GM18520 (cell line): ENCODE measurements at regions not wholly inside any gene's neighbourhood (a gene's known extent, or its start where the extent isn't known, plus 50 kb on each side); places are given as distances from the start of the nearest gene placed in this dataset.
"Not testable (repeated sequence)": the region's sequence is repeated elsewhere in the genome, so short reads cannot be mapped to it uniquely, and the experiment has no call there.

Source experiments
- ATAC-seq: cut with Tn5 transposase; IDR thresholded peaks from one replicate; pipeline ENCODE4 v1.9.1; 2021; ENCODE audit not compliant: unreplicated experiment

DNA sequence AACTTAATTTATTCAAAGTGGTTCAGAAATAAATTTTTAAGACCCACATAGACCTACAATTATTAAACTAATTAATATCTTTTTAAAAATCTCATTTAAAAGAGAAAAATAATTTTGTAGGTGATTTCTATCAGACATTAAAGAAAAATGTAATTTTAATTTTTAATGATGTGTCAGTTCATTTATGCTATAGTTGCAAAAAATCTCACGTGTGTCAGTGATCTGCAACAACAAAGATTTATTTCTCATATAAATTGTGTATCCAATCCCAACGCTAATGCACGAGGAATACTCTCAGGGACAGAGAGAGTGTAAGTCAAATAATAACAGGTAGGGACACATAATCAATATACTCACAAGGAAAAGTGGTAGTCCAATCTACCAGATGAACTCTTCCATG is 456.6 kb upstream of the CCDC54 start:
- ATAC-seq = no peak

DNA sequence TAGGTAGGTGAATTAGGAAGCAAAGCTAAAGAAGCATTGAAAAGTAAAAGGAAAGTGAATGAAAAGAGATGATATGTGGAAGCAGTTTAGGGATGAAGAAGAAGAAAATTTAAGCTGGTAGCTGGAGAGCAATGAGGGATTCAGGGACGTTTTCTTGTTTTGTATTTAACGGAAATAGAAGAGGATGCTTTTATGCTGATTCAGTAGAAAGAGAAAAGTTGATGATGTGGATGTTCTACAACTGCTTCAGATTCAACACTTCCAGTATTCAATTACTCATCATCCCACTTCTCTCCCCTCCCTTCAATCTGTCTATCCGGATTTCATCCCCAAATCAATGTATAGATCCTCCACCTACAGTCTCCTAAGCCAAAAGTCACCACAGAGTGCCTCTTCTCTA is 448.2 kb upstream of the CCDC54 start:
- no peak for ATAC-seq

DNA sequence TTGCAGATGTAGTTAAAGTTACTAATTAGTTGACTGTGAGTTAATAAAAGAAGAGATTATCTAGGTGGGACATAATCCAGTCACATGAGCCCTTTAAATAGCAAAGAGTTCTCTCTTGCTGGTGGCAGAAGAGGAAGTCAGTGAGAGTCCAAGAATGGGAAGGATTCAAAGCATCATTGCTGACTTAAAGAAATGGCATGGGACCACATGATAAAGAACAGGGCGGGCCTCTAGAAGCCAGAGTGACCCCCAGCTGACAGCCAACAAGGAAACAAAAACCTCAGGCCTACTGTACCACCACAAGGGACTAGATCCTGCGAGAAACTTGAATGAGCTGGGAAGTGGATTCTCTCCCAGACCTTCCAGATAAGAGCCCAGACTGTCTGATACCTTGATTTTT is 447.2 kb upstream of the CCDC54 start:
- ATAC-seq = no peak

DNA sequence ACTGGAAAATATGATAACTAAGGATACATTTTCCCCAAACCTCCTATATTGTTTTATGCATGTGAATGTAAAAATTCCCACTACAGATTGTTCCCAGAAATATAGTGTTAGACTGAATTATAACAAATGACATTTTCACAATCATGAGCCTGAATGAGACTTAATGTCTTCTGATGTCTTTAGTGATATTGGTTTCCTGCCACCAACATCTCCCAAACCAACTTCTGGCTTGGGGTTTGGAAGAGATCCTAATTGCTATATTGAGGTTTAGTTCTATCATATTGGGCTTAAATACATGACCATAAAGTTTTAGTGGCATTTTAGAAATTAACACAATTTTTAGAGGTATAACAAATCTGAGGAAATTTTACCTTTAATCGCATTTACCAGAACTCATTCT is 445.3 kb upstream of the CCDC54 start:
- no peak for ATAC-seq

DNA sequence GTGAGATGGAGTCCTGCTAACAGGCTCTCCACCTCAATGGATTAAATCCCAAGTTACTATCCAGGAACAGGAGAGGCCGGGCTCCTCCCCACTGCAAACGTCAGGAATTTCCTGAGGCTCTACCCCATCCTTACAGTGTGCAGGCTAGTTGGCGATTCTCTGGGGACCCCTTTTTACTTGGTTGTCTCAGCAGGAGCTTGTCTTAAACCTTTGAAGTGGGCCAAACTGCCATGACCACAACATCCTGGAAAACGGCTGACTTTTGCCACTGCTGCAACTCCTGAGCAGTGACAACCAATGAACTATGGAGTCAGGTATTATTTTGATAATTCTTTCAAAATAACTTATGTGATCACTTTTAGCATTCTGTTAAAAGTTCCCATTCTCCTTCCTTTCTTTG is 440.9 kb upstream of the CCDC54 start:
- no peak for ATAC-seq

DNA sequence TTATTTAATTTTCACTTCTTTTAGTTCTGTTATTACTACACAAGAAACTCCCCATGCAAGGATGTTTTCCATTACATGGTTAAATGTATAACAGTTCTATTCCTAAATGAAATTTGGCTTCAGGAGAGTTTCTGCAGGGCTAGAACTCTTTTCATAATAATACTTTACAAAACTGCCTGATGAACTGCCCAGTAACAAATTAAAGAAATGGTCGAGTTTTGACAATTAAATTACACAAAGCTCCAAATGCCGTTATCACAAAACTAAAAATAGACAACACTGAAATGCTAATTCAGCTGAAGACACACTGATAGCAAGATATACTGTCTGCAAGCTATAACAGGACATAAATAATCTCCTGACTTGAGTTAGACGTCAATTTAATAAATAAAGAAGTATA is 435.2 kb upstream of the CCDC54 start:
- no peak for ATAC-seq

DNA sequence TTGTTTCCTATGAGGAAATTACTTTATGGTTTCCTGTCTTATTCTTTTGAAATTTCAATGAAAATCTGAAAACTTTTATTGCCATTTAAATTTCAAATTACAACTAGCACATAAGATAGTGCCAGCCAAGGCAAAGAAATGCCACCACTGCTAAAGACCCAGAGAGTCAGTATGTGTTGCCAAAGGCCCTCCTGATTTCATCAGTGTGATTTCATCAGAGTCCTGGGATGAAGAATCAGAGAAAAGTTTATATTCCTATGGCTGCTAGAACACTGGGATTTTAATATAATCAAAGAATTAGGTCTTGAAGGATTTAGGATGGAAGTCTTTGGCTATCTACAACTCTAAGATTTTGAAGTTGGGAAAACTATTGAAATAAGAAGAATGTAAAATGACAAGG is 434.2 kb upstream of the CCDC54 start:
- no peak for ATAC-seq

DNA sequence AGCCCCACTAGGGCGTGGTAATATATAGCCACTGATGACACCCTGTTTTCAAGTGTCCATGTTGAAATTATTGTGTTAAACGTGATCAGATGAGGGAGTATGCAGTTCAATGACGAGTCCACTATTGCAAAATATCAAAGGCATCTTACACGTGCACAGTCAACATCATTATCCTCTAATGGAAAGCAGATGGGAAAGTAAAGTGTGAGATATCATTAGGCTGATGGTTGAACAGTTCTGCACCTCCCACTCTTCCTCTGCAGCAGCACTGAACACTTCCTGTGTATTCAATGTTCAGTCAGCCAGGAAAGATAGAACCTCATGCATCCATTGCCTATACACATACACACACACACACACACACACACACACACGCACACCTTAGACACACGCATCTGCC is 431.8 kb upstream of the CCDC54 start:
- no peak for ATAC-seq

DNA sequence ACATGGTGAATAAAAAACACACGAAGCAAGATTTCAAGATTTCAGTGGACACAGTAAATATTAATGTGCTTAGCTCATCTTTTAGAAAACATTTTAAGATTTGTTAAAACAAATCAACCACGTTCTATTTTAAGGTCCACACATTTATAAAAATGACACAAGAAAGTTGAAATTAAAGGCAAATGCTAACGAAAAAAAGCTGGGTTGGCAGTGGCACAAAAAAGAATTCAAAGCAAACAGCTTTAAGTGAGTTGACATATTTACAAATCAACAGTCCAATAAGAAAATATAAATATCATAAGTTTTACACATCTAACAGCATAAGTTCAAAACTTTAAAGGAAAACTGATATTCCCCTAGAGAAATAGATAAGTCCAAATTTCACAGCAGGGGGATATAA is 430.4 kb upstream of the CCDC54 start:
- no peak for ATAC-seq

DNA sequence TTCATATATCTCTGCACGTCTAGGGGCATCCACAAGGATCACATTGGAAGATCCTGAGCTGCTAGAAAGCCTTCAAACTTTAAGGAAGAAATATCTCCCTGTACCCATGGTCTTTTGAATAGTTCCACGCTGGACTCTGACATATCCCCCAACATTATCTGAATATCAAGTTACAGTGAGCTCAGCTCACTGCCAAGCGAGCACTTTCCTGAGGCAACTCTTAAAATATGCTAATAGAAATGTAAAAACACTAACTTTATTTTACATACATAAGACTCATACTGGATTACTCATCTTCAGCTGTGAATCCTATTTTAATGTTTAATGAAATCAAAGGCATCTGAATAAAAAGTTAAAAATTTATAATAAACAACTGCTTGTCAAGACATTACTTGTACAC is 420.2 kb upstream of the CCDC54 start:
- no peak for ATAC-seq

DNA sequence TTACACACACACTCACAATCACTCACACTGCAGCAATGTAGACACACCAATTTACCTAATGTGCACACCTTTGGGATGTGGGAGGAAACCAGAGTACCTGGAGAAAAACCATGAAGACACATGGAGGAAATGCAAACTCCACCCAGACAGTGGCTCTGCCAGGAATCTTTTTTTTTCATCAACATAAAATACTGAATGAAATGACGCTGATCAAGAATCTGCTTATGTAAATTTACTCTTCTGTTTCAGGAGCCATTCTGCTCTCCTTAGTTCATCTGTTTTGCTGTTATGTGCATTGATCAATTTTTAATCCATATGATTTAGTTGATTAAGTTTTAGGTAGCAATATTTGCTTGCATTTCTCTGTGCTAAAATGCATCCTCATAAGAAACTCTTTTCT is 414.2 kb upstream of the CCDC54 start:
- ATAC-seq = no peak

DNA sequence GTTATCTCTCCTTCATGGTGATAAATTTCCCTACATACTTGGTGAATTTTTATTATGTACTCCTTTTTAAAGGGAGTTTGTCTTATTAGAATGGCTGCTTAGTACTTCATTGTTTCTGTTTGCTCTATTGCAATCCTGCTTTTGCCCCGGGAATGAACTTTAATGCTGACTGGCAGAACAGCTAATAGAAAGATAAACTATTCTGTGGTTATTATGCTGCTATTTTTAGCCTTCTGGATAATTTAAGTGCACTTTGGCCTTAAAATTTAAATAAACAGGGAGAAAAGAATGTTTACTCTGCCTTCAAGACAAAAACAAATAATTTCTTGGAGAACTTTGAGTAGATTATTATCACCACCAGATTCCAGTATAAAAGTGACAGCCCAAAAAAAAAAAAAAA is 413.8 kb upstream of the CCDC54 start:
- no peak for ATAC-seq

DNA sequence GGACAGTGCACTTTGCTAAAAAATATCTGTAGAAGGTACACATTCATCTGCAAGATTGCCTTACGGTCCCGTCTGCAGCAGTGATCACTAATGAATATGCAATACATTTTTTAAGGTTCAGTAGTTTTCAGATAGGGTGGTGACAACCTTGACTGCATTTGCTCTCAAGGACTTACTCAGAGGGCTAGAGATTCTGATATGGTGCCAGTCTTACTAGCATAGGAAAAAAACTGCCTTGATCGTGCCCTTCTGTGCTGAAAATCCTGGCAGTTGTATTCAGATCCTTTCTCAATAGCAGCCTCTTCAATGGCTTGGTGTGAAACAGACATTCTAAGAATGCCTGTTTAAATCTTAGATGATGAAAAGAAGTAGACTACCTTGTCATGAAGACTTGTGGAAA is 411.9 kb upstream of the CCDC54 start:
- no peak for ATAC-seq

DNA sequence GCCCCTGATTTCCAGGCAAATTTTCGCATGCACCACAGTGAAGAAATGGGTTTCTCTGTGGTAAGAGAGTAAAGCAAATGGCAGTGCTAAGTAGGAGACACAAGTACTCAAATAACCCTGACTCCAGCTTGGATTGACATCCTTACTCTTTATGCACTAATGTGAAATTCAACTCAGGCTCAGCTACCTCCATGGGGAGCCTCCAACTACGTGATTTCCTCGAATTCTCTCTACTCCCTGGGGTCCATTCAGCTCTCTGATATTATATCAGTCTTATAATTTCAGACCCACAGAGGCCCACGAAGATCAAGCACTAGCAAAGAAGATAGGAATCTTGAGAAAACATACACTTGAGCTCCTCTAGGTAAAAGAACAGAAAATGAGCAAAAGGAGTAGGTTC is 407.6 kb upstream of the CCDC54 start:
- ATAC-seq = no peak

DNA sequence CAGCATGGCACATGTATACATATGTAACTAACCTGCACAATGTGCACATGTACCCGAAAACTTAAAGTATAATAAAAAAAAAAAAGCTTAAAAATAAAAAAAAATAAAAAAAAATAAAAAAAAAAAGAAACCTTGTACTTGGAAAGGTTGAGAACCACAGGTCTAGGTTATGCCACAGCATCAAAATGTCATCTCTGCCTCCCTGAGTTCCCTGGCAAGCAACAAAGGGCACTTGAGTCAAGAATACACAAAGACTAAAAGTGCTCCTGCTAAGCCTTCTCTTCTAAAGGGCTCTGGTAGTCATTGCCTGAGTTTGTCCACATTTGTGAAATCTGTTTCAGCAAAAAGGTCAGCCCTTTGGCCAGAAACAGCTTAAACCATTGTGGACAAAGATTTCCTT is 395.8 kb upstream of the CCDC54 start:
- ATAC-seq = no peak

DNA sequence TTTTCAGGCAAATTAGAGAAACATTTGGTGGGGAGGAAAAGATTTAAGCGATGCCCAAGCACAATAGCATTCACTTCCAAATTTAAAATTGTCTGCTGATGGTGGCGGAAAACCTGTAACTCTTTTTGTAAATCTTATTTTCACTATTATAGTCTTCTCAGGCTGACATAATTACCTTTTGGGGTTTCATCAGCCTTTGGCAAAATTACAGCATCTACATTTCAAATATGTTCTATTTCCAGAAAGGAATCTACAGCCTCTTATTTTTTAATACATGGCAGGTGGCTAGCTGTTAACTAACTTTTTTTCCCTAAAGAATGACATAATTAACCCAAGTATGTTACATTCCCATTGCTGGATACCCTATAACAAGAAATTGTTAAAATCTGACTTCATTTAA is 391.5 kb upstream of the CCDC54 start:
- no peak for ATAC-seq

DNA sequence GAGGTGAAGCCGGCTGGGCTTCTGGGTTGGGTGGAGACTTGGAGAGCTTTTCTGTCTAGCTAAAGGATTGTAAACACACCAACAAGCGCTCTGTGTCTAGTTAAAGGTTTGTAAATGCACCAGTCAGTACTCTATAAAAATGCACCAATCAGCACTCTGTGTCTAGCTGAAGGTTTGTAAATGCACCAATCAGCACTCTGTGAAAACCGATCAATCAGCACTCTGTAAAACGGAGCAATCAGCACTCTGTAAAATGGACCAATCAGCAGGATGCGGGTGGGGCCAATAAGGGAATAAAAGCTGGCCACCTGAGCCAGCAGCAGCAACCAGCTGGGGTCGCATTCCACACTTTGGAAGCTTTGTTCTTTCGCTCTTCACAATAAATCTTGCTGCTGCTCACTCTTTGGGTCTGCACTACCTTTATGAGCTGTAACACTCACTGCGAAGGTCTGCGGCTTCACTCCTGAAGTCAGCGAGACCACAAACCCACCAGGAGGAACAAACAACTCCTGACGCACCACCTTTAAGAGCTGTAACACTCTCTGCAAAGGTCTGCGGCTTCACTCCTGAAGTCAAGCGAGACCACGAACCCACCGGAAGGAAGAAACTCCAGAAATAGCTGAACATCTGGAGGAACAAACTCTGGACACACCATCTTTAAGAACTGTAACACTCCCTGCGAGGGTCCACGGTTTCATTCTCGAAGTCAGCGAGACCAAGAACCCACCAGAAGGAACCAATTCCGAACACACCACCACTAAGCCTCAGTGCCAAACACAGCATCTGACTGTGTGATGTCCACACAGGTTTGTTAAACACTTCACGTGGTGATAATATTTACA is 378.2 kb upstream of the CCDC54 start:
- ATAC-seq = not testable (repeated sequence)

DNA sequence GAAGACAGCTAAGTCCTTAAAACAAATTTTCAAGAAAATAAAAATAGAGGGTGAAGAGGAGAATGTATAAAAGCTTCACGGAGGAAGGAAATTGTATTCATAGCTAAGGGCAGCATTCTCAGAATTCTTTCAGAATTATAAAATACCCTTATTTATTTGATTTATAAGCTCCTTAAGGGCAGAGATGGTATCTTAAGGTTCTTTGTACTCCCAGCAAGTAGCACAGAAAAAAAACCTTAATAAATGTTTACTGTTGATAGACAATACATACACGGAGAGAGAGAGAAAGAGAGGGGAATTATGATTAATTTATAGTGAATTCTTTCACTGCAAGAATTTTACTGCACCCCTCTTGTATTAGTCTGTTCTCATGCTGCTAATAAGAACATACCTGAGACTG is 375.6 kb upstream of the CCDC54 start:
- ATAC-seq = no peak

DNA sequence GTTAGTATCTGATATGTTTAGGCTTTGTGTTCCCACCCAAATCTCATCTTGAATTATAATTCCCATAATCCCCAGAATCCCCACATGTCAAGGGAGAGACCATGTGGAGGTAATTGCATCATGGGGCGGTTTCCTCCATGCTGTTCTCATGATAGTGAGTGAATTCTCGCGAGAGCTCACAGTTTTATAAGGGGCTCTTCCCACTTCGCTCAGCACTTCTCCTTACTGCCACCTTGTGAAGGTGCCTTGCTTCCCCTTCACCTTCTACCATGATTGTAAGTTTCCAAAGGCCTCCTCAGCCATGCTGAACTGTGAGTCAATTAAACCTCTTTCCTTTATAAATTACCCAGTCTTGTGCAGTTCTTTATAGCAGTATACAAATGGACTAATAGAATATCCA is 371.9 kb upstream of the CCDC54 start:
- not testable (repeated sequence) for ATAC-seq

DNA sequence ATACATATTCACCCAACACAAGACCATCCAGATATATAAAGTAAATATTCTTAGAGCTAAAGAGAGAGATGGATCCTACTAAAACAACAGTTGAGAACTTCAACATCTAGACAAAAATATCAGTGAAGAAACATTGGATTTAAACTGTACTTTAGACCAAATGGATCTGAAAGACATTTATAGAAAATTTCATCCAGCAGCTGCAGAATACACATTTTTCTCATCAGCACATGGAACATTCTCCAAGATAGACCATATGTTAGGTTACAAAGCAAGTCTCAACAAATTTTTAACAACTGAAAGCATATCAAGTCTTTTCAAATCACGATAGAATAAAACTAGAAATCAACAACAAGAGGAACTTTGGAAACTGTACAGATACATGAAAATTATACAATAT is 369.0 kb upstream of the CCDC54 start:
- ATAC-seq = no peak

DNA sequence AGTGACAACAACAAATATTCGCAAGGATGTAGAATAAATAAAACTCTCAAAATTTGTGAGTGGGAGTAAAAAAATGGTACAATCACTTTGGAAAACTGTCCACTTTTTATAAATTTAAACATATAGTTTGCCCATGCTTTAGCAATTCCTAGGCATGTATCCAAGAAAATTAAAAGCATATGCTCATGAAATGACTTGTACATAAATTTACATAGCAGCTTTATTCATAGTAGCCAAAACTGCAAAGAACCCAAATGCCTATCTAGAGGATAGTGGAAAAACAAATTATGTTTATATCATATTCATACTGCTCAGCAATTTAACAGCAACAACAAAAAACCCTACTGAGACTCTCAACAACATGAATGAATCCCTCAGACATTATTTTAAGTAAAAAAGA is 363.6 kb upstream of the CCDC54 start:
- ATAC-seq = no peak

DNA sequence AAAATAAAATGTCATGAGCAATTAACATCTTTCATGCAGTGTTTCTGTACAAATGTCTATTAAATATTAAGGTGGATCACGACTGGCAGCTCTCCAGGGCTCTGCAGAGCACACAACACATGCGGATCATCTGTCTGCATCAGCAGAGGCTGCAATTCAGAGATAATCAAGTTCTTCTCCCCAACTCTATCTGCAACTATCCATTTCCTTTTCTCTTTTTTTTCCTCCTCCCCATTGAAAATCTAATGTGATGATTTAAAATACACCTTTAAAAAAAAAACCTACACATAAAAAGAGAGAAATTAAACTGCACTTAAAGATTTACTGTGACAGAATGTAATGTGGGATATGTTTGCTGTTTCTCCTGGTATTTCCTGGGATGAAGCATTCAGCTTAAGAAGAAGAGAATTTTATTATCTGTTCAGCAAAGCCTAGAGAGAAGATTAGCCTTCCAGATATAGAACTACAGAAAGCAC is 352.6 kb upstream of the CCDC54 start:
- ATAC-seq = no peak

DNA sequence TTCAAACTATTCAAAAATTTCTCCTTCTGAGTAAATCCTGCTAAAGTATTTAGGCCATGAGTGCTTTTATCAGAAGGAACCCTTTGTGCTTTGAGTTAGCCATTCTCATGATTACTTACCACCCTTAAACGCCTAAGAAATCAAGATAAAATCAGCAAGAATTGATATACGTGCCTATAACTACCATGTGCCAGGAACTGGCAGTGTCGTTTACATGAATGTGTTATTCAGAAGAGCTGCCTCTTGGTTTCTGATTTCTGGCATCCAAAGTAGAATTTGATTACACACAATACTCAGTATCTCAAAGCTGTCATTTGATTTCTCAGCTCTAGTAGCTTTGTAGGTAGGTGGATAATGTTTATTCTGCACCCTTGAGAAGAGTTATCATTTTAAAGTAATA is 351.3 kb upstream of the CCDC54 start:
- no peak for ATAC-seq
